ENCODE measurements at regions not wholly inside any gene's neighbourhood (a gene's known extent, or its start where the extent isn't known, plus 50 kb on each side); places are given as distances from the start of the nearest gene placed in this dataset.

- TF ChIP-seq CTCF (IDR thresholded peaks at IDR 0.05; ENCODE audit: low read depth, low read length): no peak
- no peak for DNase-seq (ENCODE audit: extremely low read depth, low read depth)
Measured at GRCh38 chr6:134850721-134851305, 99.1 kb downstream of the ALDH8A1 start.

- DNase-seq (ENCODE audit: extremely low read depth, low read depth): no peak
- TF ChIP-seq CTCF (IDR thresholded peaks at IDR 0.05; ENCODE audit: low read depth, low read length): no peak
Measured at GRCh38 chr6:134849920-134850447, 99.9 kb downstream of the ALDH8A1 start.

GRCh38 chr6:134848076-134848475, 101.8 kb downstream of the ALDH8A1 start:
- DNase-seq (ENCODE audit: extremely low read depth, low read depth): no peak
- no peak for TF ChIP-seq CTCF (IDR thresholded peaks at IDR 0.05; ENCODE audit: low read depth, low read length)

GRCh38 chr6:134846865-134847264, 103.0 kb downstream of the ALDH8A1 start:
- no peak for TF ChIP-seq CTCF (IDR thresholded peaks at IDR 0.05; ENCODE audit: low read depth, low read length)

GRCh38 chr6:134846031-134846430, 103.9 kb downstream of the ALDH8A1 start:
- TF ChIP-seq CTCF (IDR thresholded peaks at IDR 0.05; ENCODE audit: low read depth, low read length): no peak

More at GRCh38 chr6:134846865-134847264, 103.0 kb downstream of the ALDH8A1 start:
- no peak for DNase-seq (ENCODE audit: extremely low read depth, low read depth)

GRCh38 chr6:134844120-134844519, 105.8 kb downstream of the ALDH8A1 start:
- DNase-seq (ENCODE audit: extremely low read depth, low read depth): no peak
- TF ChIP-seq CTCF (IDR thresholded peaks at IDR 0.05; ENCODE audit: low read depth, low read length): no peak

More at GRCh38 chr6:134846031-134846430, 103.9 kb downstream of the ALDH8A1 start:
- no peak for DNase-seq (ENCODE audit: extremely low read depth, low read depth)

- no peak for TF ChIP-seq CTCF (IDR thresholded peaks at IDR 0.05; ENCODE audit: low read depth, low read length)
- no peak for DNase-seq (ENCODE audit: extremely low read depth, low read depth)
Measured at GRCh38 chr6:134840086-134840867, 109.6 kb downstream of the ALDH8A1 start.

All from AG09319 (cell line).